H9 (cell line): ENCODE measurements at regions not wholly inside any gene's neighbourhood (a gene's known extent, or its start where the extent isn't known, plus 50 kb on each side); places are given as distances from the start of the nearest gene placed in this dataset.

ENCODE experiments used
- DNase-seq: peaks from one replicate; pipeline ENCODE4 v3.0.0-alpha.2; 2017
- H2AFZ ChIP-seq: one replicate; pipeline ENCODE4 v1.6.1; 2013; ENCODE audit warnings: mild to moderate bottlenecking, low read length, control low read depth, moderate library complexity
- H2AK5ac ChIP-seq: 2 replicates; pipeline ENCODE4 v1.6.1; 2013; ENCODE audit warnings: low read length, control low read depth, mixed read lengths; ENCODE audit not compliant: insufficient read length
- H2BK120ac ChIP-seq: one replicate; pipeline ENCODE4 v1.6.1; 2013; ENCODE audit warnings: low read depth, mild to moderate bottlenecking, low read length, control low read depth, inconsistent platforms; ENCODE audit not compliant: poor library complexity, severe bottlenecking
- H2BK12ac ChIP-seq: 2 replicates; pipeline ENCODE4 v1.6.1; 2013; ENCODE audit warnings: low read length, control low read depth, mixed read lengths, low read depth; ENCODE audit not compliant: insufficient read length
- H2BK15ac ChIP-seq: 2 replicates; pipeline ENCODE4 v1.6.1; 2013; ENCODE audit warnings: low read depth, low read length, control low read depth
- H2BK20ac ChIP-seq: one replicate; pipeline ENCODE4 v1.6.1; 2013; ENCODE audit warnings: low read depth, mild to moderate bottlenecking, low read length, control low read depth, inconsistent platforms; ENCODE audit not compliant: poor library complexity, severe bottlenecking
- H2BK5ac ChIP-seq: 2 replicates; pipeline ENCODE4 v1.6.1; 2013; ENCODE audit warnings: low read length, control low read depth, mixed read lengths; ENCODE audit not compliant: insufficient read length
- H3K14ac ChIP-seq: 2 replicates; pipeline ENCODE4 v1.6.1; 2013; ENCODE audit warnings: low read length, control low read depth; ENCODE audit not compliant: insufficient read depth
- H3K18ac ChIP-seq: 2 replicates; pipeline ENCODE4 v1.6.1; 2013; ENCODE audit warnings: low read depth, mild to moderate bottlenecking, mixed read lengths, low read length, control low read depth; ENCODE audit not compliant: insufficient read length
- H3K23ac ChIP-seq: 2 replicates; pipeline ENCODE4 v1.6.1; 2013; ENCODE audit warnings: low read length, control low read depth, mixed read lengths, low read depth; ENCODE audit not compliant: insufficient read length
- H3K23me2 ChIP-seq: 2 replicates; pipeline ENCODE4 v1.6.1; 2013; ENCODE audit warnings: low read depth, mild to moderate bottlenecking, mixed read lengths, low read length, control low read depth; ENCODE audit not compliant: insufficient read length, poor library complexity, severe bottlenecking
- H3K27ac ChIP-seq: 2 replicates; pipeline ENCODE4 v1.5.1; 2013; ENCODE audit warnings: low read length, control low read depth, mixed read lengths, low read depth; ENCODE audit not compliant: insufficient read length
- H3K27me3 ChIP-seq: 2 replicates; pipeline ENCODE4 v1.6.1; 2013; ENCODE audit warnings: low read length, control low read depth, inconsistent platforms; ENCODE audit not compliant: insufficient read depth
- H3K4ac ChIP-seq: 2 replicates; pipeline ENCODE4 v1.6.1; 2013; ENCODE audit warnings: low read depth, mild to moderate bottlenecking, control low read depth, inconsistent platforms, low read length, moderate library complexity
- H3K4me1 ChIP-seq: 2 replicates; pipeline ENCODE4 v1.6.1; 2013; ENCODE audit warnings: low read length, control low read depth, inconsistent platforms; ENCODE audit not compliant: insufficient read depth
- H3K4me2 ChIP-seq: 2 replicates; pipeline ENCODE4 v1.6.1; 2013; ENCODE audit warnings: low read length, control low read depth, mixed read lengths; ENCODE audit not compliant: insufficient read length, insufficient read depth
- H3K56ac ChIP-seq: 2 replicates; pipeline ENCODE4 v1.6.1; 2013; ENCODE audit warnings: low read depth, mild to moderate bottlenecking, mixed read lengths, low read length, control low read depth; ENCODE audit not compliant: insufficient read length
- H3K79me1 ChIP-seq: 2 replicates; pipeline ENCODE4 v1.6.1; 2013; ENCODE audit warnings: low read depth, mild to moderate bottlenecking, moderate library complexity, low read length, control low read depth, inconsistent platforms; ENCODE audit not compliant: insufficient read depth, poor library complexity, severe bottlenecking
- H3K79me2 ChIP-seq: 2 replicates; pipeline ENCODE4 v1.6.1; 2013; ENCODE audit warnings: low read length, control low read depth, inconsistent platforms; ENCODE audit not compliant: insufficient read depth
- H3K9ac ChIP-seq: 2 replicates; pipeline ENCODE4 v1.6.1; 2013; ENCODE audit warnings: low read length, control low read depth, mixed read lengths; ENCODE audit not compliant: insufficient read length; ENCODE audit errors: extremely low read depth
- H3K9me3 ChIP-seq: one replicate; pipeline ENCODE4 v1.6.1; 2013; ENCODE audit warnings: low read depth, low read length, inconsistent platforms; ENCODE audit not compliant: control insufficient read depth
- H3T11ph ChIP-seq: one replicate; pipeline ENCODE4 v1.6.1; 2013; ENCODE audit warnings: mild to moderate bottlenecking, low read length, control low read depth, inconsistent platforms
- H4K20me1 ChIP-seq: one replicate; pipeline ENCODE4 v1.6.1; 2013; ENCODE audit not compliant: control insufficient read depth, insufficient read length, insufficient read depth
- H4K5ac ChIP-seq: 2 replicates; pipeline ENCODE4 v1.6.1; 2013; ENCODE audit warnings: low read depth, mild to moderate bottlenecking, mixed read lengths, low read length, control low read depth; ENCODE audit not compliant: insufficient read length
- H4K8ac ChIP-seq: replicated peaks from 2 replicates; pipeline ENCODE4 v1.6.1; 2013; ENCODE audit warnings: low read length, control low read depth, mixed read lengths, low read depth; ENCODE audit not compliant: insufficient read length
- H4K91ac ChIP-seq: 2 replicates; pipeline ENCODE4 v1.6.1; 2013; ENCODE audit warnings: low read depth, mild to moderate bottlenecking, moderate library complexity, mixed read lengths, low read length, control low read depth; ENCODE audit not compliant: insufficient read length
- H3K27ac Mint-ChIP-seq, 3 experiments: 2 replicates in 2 of 3; 3 replicates in 1 of 3; pipeline ENCODE4 v1.8.0; 2020 to 2021; ENCODE audit warnings: mixed read lengths in 3 of 3, mild to moderate bottlenecking in 1 of 3, moderate library complexity in 1 of 3
- H3K27me3 Mint-ChIP-seq: 2 replicates; pipeline ENCODE4 v1.8.0; 2021; ENCODE audit warnings: low read depth, mild to moderate bottlenecking, moderate library complexity, mixed read lengths
- H3K36me3 Mint-ChIP-seq, 3 experiments: 2 replicates in 2 of 3; 3 replicates in 1 of 3; pipeline ENCODE4 v1.8.0; 2020 to 2021; ENCODE audit warnings: low read depth in 3 of 3, mixed read lengths in 3 of 3; ENCODE audit not compliant: insufficient read depth in 1 of 3
- H3K4me1 Mint-ChIP-seq, 2 experiments: 2 replicates each; pipeline ENCODE4 v1.8.0; 2020; ENCODE audit warnings: mixed read lengths in 2 of 2
- H3K4me3 Mint-ChIP-seq, 2 experiments: 2 replicates in 1 of 2; 3 replicates in 1 of 2; pipeline ENCODE4 v1.8.0; 2020 to 2021; ENCODE audit warnings: mild to moderate bottlenecking in 2 of 2, mixed read lengths in 2 of 2, moderate library complexity in 1 of 2
- H3K9me3 Mint-ChIP-seq, 2 experiments: 2 replicates in 1 of 2; 3 replicates in 1 of 2; pipeline ENCODE4 v1.8.0; 2020; ENCODE audit warnings: mild to moderate bottlenecking in 2 of 2, mixed read lengths in 2 of 2, moderate library complexity in 1 of 2
- WGBS: extraction: QIAGEN DNeasy Blood & Tissue Kit; methylation state at CpG from one replicate; pipeline ENCODE4 v1.1.7; 2013; ENCODE audit warnings: missing lambda C conversion rate, low lambda C conversion rate, mixed read lengths; ENCODE audit not compliant: insufficient read length; ENCODE audit errors: extremely low coverage; 5-methylcytosine and 5-hydroxymethylcytosine counted together
- TF ChIP-seq, protein P1 (sequence below): fragments of 200-600 bp; sonication (generic); conservative IDR thresholded peaks from 3 replicates; pipeline ENCODE4 v1.8.0; 2021; ENCODE audit warnings: antibody characterized with exemption, mild to moderate bottlenecking

DNA sequence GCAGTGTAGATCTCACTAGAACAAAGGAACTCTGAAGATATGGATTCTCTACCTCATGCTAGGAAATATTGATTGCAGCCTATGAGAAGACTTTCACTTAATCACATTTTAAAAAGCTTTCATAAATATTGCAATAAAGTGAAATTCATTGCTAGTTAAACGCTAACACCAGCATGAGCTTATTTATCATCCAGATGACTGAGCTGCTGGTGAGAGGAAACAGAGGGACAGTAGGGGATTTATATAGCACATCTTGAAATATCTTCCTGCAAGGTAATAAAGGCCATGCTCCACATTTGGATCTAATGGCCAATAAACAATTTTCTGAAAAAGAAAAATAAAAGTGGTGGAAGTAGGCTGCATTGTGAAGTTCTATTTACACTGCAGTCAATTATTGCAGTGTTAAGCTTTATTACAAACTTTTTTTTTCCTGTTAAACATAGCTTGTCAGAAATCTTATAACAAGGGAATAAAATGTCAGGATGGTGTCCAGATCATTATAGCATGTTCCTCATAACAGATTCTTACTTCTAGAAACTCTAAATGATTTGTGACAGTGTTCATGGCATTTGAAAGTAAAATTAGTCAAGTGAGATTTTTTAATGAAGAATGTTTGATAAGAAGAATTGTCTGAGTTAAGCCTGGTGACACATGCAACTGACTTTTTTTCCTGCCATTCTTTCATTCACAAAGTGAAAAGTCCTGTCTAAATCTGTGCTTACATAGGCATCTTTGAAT lies 342.6 kb downstream of the DMAC1 start:
- Histone ChIP-seq H3K18ac (no peak overlapping the region), H3K4me2 (no peak overlapping the region), H2BK15ac (no peak overlapping the region), H4K5ac (no peak overlapping the region), H2AFZ (no peak overlapping the region), H2BK5ac (no peak overlapping the region), H3K14ac (no peak overlapping the region), H3K27ac (no peak overlapping the region), H3K9me3 (no peaks in the 10 kb centered on the region), H2AK5ac (no peak overlapping the region), H2BK120ac (no peak overlapping the region), H3T11ph (no peak overlapping the region), H3K23me2 (no peaks in the 10 kb centered on the region), H2BK12ac (no peak overlapping the region), H3K56ac (no peak overlapping the region), H3K23ac (no peak overlapping the region), H3K79me2 (no peaks in the 10 kb centered on the region), H3K4me1 (no peaks in the 10 kb centered on the region), H4K20me1 (no peaks in the 10 kb centered on the region), H2BK20ac (no peak overlapping the region), H3K27me3 (no peaks in the 10 kb centered on the region), H3K4ac (no peak overlapping the region), H3K9ac (no peak overlapping the region), H3K79me1 (no peaks in the 10 kb centered on the region), H4K91ac (no peak overlapping the region), H4K8ac (no peak overlapping the region)
- Mint-ChIP-seq H3K4me1 (peaks cover 4 to 11% of the 10 kb centered on the region in 2 experiments; a peak in 3 of 4 replicates), H3K27me3 (peaks cover 11% of the 10 kb centered on the region), H3K36me3 (no peaks in the 10 kb centered on the region), H3K4me3 (no peak overlapping the region), H3K9me3 (peaks cover 0 to 3% of the 10 kb centered on the region in 2 experiments; a peak in 2 of 5 replicates), H3K27ac (no peak overlapping the region)
- TF ChIP-seq, protein P1, sequence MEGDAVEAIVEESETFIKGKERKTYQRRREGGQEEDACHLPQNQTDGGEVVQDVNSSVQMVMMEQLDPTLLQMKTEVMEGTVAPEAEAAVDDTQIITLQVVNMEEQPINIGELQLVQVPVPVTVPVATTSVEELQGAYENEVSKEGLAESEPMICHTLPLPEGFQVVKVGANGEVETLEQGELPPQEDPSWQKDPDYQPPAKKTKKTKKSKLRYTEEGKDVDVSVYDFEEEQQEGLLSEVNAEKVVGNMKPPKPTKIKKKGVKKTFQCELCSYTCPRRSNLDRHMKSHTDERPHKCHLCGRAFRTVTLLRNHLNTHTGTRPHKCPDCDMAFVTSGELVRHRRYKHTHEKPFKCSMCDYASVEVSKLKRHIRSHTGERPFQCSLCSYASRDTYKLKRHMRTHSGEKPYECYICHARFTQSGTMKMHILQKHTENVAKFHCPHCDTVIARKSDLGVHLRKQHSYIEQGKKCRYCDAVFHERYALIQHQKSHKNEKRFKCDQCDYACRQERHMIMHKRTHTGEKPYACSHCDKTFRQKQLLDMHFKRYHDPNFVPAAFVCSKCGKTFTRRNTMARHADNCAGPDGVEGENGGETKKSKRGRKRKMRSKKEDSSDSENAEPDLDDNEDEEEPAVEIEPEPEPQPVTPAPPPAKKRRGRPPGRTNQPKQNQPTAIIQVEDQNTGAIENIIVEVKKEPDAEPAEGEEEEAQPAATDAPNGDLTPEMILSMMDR = no peak
- no CpG with 5 or more reads among the region's 1 CpG for WGBS
- DNase-seq = no peak
